ENCODE measurements at regions not wholly inside any gene's neighbourhood (a gene's known extent, or its start where the extent isn't known, plus 50 kb on each side); places are given as distances from the start of the nearest gene placed in this dataset.

DNA sequence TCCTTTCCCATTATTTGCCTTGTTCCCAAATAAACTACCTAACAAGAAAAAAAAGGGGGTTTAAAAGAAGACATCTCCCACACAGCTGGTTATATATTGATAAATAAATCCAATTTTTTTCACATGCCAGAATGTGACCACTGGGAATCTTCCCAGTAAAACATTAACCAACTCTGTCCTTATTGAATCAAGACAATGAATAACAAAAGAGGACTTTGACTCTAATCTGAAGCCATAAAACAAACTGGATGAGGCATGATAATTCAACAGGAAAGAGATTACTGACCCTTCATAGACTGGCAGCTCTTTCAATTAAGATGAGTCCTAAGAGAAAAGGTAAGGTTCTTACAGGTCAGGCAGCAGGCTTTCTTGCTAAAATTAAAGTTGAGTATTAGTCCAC lies 165.8 kb upstream of the CDH6 start:
- Histone ChIP-seq H3K27ac (ENCODE audit: low read length) (no peak overlapping the region), H3K27me3 (ENCODE audit: control insufficient read depth, insufficient read depth, low read length) (no peaks in the 10 kb centered on the region), H3K4me1 (ENCODE audit: control insufficient read depth, insufficient read depth, low read length) (no peaks in the 10 kb centered on the region), H3K4me3 (ENCODE audit: low read length) (no peak overlapping the region), H3K9me3 (ENCODE audit: control insufficient read depth, insufficient read depth, low read length) (peaks cover 7% of the 10 kb centered on the region), H3K36me3 (ENCODE audit: control insufficient read depth, insufficient read depth, low read length) (no peaks in the 10 kb centered on the region)
- Mint-ChIP-seq H3K4me1 (no peaks in the 10 kb centered on the region), H3K27me3 (ENCODE audit: low read depth in 2 of 2) (no peaks in the 10 kb centered on the region), H3K36me3 (peaks cover 6% of the 10 kb centered on the region), H3K4me3 (no peak overlapping the region), H3K27ac (no peak overlapping the region), H3K9me3 (peaks cover 6 to 14% of the 10 kb centered on the region in 2 donors)
- TF ChIP-seq, protein P1, sequence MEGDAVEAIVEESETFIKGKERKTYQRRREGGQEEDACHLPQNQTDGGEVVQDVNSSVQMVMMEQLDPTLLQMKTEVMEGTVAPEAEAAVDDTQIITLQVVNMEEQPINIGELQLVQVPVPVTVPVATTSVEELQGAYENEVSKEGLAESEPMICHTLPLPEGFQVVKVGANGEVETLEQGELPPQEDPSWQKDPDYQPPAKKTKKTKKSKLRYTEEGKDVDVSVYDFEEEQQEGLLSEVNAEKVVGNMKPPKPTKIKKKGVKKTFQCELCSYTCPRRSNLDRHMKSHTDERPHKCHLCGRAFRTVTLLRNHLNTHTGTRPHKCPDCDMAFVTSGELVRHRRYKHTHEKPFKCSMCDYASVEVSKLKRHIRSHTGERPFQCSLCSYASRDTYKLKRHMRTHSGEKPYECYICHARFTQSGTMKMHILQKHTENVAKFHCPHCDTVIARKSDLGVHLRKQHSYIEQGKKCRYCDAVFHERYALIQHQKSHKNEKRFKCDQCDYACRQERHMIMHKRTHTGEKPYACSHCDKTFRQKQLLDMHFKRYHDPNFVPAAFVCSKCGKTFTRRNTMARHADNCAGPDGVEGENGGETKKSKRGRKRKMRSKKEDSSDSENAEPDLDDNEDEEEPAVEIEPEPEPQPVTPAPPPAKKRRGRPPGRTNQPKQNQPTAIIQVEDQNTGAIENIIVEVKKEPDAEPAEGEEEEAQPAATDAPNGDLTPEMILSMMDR (IDR thresholded peaks at IDR 0.05) = no peak
- no peak for ATAC-seq
- no peak for DNase-seq
- intact Hi-C loops (cut with micrococcal nuclease) = no loop called here

DNA sequence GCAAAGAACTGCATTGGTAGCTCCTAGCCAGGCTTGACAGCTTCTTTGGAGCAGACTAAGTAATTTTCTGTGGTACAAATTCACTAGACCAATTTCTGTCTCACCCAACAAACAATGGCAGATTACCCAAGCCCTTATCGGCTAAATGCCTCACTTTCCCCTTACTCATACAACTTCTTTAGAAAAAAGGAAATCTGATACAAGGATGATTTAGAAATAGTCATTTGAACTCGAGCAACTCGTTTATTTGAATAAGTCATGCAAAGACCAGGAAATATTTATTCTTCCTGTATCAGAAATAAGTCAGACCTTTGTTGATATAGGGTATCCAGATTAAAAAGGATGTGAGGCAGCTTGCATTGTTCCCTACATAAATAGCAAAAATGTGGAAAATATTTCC lies 170.4 kb upstream of the CDH6 start:
- no peak overlapping the region for H3K27ac Mint-ChIP-seq
- H3K4me1 Mint-ChIP-seq = no peaks in the 10 kb centered on the region
- Histone ChIP-seq H3K4me1 (ENCODE audit: control insufficient read depth, insufficient read depth, low read length) (no peaks in the 10 kb centered on the region), H3K27me3 (ENCODE audit: control insufficient read depth, insufficient read depth, low read length) (no peaks in the 10 kb centered on the region), H3K27ac (ENCODE audit: low read length) (no peak overlapping the region), H3K36me3 (ENCODE audit: control insufficient read depth, insufficient read depth, low read length) (no peaks in the 10 kb centered on the region), H3K9me3 (ENCODE audit: control insufficient read depth, insufficient read depth, low read length) (peaks cover 4% of the 10 kb centered on the region), H3K4me3 (ENCODE audit: low read length) (no peak overlapping the region)
- WGBS (ENCODE audit: insufficient coverage) = 49% methylated on average over 3 of the region's 3 CpGs
- H3K36me3 Mint-ChIP-seq = no peaks in the 10 kb centered on the region
- H3K9me3 Mint-ChIP-seq = peaks cover 8 to 12% of the 10 kb centered on the region in 2 donors
- intact Hi-C loops (cut with micrococcal nuclease) = no loop called here
- ATAC-seq = no peak
- no peaks in the 10 kb centered on the region for H3K27me3 Mint-ChIP-seq (ENCODE audit: low read depth in 2 of 2)
- TF ChIP-seq, protein P1 (IDR thresholded peaks at IDR 0.05) = no peak
- no peak for DNase-seq
- H3K4me3 Mint-ChIP-seq = no peak overlapping the region

DNA sequence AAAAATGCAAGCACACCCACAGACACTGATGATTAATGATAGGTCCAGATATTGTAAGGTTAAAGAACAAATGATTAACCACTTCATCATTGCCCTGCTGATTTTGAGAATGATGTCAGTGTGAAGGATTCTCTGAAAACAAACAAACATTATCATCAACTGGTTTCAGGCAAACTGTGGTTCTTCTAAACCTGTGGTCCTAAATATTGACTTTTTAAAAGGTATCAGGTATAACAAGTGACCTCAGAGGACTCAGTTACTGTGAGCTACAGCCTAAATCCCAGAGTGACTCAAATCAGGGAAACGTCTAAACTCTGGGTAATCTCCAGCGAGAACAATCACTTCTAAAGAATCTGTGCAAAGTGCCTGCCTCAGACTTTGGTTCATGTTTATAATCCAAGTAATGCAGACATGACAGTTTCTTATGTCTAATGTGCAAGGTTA lies 172.3 kb upstream of the CDH6 start:
- no peak overlapping the region for H3K27ac Mint-ChIP-seq
- H3K27me3 ChIP-seq (ENCODE audit: control insufficient read depth, insufficient read depth, low read length) = no peaks in the 10 kb centered on the region
- TF ChIP-seq, protein P1 (IDR thresholded peaks at IDR 0.05) = no peak
- H3K27me3 Mint-ChIP-seq (ENCODE audit: low read depth in 2 of 2) = no peaks in the 10 kb centered on the region
- no peak overlapping the region for H3K27ac ChIP-seq (ENCODE audit: low read length)
- H3K4me3 Mint-ChIP-seq = no peak overlapping the region
- DNase-seq = no peak
- H3K9me3 Mint-ChIP-seq = peaks cover 11 to 14% of the 10 kb centered on the region in 2 donors
- WGBS (ENCODE audit: insufficient coverage) = 82% methylated on average over 2 of the region's 2 CpGs
- intact Hi-C loops (cut with micrococcal nuclease) = no loop called here
- no peaks in the 10 kb centered on the region for H3K4me1 Mint-ChIP-seq
- H3K36me3 Mint-ChIP-seq = no peaks in the 10 kb centered on the region
- no peaks in the 10 kb centered on the region for H3K36me3 ChIP-seq (ENCODE audit: control insufficient read depth, insufficient read depth, low read length)
- H3K4me3 ChIP-seq (ENCODE audit: low read length) = no peak overlapping the region
- peaks cover 4% of the 10 kb centered on the region for H3K9me3 ChIP-seq (ENCODE audit: control insufficient read depth, insufficient read depth, low read length)
- no peak for ATAC-seq
- no peaks in the 10 kb centered on the region for H3K4me1 ChIP-seq (ENCODE audit: control insufficient read depth, insufficient read depth, low read length)

DNA sequence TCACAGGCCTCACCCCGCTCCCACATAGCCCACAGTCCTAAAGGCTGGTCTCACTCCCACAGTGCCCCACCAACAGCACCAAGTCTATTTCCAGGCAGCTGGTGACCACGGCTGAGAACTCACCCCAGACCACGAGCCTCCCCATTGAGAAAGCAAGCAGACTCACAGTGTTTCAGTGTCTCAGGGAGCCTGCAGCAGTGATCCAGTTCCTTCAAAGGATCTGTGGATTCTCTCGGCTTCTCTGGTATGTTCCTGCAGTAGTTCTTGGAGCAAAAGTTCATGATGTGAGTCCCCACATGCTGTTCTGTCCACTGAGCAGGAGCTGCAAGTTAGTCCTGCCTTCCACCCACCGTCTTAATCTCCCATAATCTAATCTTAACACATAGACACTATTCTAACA lies 185.3 kb upstream of the CDH6 start:
- TF ChIP-seq, protein P1 (IDR thresholded peaks at IDR 0.05) = no peak
- 86% methylated on average over 5 of the region's 5 CpGs for WGBS (ENCODE audit: insufficient coverage)
- Mint-ChIP-seq H3K9me3 (peaks cover 21 to 32% of the 10 kb centered on the region in 2 donors), H3K27me3 (ENCODE audit: low read depth in 2 of 2) (no peaks in the 10 kb centered on the region), H3K4me1 (no peaks in the 10 kb centered on the region), H3K4me3 (no peak overlapping the region), H3K36me3 (no peaks in the 10 kb centered on the region), H3K27ac (no peak overlapping the region)
- ATAC-seq (no peak), DNase-seq (no peak)
- Histone ChIP-seq H3K4me1 (ENCODE audit: control insufficient read depth, insufficient read depth, low read length) (no peaks in the 10 kb centered on the region), H3K4me3 (ENCODE audit: low read length) (no peak overlapping the region), H3K27me3 (ENCODE audit: control insufficient read depth, insufficient read depth, low read length) (no peaks in the 10 kb centered on the region), H3K9me3 (ENCODE audit: control insufficient read depth, insufficient read depth, low read length) (peaks cover 8% of the 10 kb centered on the region), H3K27ac (ENCODE audit: low read length) (no peak overlapping the region), H3K36me3 (ENCODE audit: control insufficient read depth, insufficient read depth, low read length) (no peaks in the 10 kb centered on the region)
- intact Hi-C loops (cut with micrococcal nuclease) = no loop called here
